ENCODE measurements at regions not wholly inside any gene's neighbourhood (a gene's known extent, or its start where the extent isn't known, plus 50 kb on each side); places are given as distances from the start of the nearest gene placed in this dataset.

DNA sequence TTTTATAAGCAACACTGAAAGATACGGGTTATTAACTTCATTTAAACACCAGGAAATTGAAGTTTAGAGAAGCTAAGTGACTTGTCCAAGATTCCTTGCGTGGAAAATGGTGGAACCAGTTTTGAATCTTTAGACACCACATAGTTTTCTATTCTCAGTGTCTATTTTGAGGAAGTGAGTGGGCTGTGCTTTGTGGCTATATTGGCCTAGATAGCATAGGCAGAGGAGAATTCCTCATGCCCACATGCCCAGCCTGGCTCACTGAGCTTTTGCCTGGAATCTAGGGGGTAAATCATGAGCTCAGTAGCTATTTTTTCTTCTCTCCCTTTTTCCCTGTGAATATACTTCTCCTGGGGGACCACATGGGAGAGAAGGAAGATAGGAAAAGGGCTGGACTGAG, 431.3 kb downstream of the HS3ST3B1 start:
- DNase-seq (no peak), ATAC-seq (no peak)
- Histone ChIP-seq H3K36me3 (ENCODE audit: control insufficient read depth, insufficient read depth, low read length) (no peaks in the 10 kb centered on the region), H3K4me3 (ENCODE audit: low read length) (no peak overlapping the region), H3K9me3 (ENCODE audit: control insufficient read depth, insufficient read depth, low read length) (no peaks in the 10 kb centered on the region), H3K4me1 (ENCODE audit: control insufficient read depth, insufficient read depth, low read length) (no peaks in the 10 kb centered on the region), H3K27ac (ENCODE audit: low read length) (no peak overlapping the region), H3K27me3 (ENCODE audit: control insufficient read depth, insufficient read depth, low read length) (no peaks in the 10 kb centered on the region)
- intact Hi-C loops (cut with micrococcal nuclease) = no loop called here
- Mint-ChIP-seq H3K4me1 (no peaks in the 10 kb centered on the region), H3K9me3 (no peaks in the 10 kb centered on the region), H3K4me3 (no peak overlapping the region), H3K36me3 (no peaks in the 10 kb centered on the region), H3K27ac (no peak overlapping the region), H3K27me3 (ENCODE audit: low read depth in 2 of 2) (peaks cover 12 to 16% of the 10 kb centered on the region in 2 donors)
- TF ChIP-seq, protein P1, sequence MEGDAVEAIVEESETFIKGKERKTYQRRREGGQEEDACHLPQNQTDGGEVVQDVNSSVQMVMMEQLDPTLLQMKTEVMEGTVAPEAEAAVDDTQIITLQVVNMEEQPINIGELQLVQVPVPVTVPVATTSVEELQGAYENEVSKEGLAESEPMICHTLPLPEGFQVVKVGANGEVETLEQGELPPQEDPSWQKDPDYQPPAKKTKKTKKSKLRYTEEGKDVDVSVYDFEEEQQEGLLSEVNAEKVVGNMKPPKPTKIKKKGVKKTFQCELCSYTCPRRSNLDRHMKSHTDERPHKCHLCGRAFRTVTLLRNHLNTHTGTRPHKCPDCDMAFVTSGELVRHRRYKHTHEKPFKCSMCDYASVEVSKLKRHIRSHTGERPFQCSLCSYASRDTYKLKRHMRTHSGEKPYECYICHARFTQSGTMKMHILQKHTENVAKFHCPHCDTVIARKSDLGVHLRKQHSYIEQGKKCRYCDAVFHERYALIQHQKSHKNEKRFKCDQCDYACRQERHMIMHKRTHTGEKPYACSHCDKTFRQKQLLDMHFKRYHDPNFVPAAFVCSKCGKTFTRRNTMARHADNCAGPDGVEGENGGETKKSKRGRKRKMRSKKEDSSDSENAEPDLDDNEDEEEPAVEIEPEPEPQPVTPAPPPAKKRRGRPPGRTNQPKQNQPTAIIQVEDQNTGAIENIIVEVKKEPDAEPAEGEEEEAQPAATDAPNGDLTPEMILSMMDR (IDR thresholded peaks at IDR 0.05) = no peak
- 92% methylated on average over 2 of the region's 2 CpGs for whole genome bisulfite sequencing (ENCODE audit: insufficient coverage)

DNA sequence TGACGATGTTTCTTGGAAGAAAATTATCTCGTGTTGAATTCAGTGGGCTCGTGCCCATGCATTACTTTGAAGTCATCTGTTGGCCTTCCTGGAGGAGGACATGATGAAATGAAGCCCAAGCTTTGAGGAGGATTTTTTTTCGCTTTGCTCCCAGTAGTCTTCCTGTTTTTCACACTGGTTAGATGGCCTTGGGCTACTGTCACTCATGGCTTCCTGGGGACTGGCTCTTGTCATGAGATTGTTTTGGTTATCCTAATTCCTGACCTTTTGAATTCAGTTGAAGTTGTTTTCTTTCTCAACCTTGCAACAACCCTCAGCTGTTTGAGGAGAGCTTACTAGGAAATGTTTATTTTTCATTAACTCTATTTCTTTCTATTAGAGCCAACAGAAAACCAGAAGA, 430.7 kb downstream of the HS3ST3B1 start:
- H3K36me3 ChIP-seq (ENCODE audit: control insufficient read depth, insufficient read depth, low read length) = no peaks in the 10 kb centered on the region
- H3K36me3 Mint-ChIP-seq = no peaks in the 10 kb centered on the region
- H3K27me3 ChIP-seq (ENCODE audit: control insufficient read depth, insufficient read depth, low read length) = no peaks in the 10 kb centered on the region
- H3K27ac ChIP-seq (ENCODE audit: low read length) = no peak overlapping the region
- 91% methylated on average over 4 of the region's 4 CpGs for WGBS (ENCODE audit: insufficient coverage)
- peaks cover 12% of the 10 kb centered on the region in 2 donors for H3K27me3 Mint-ChIP-seq (ENCODE audit: low read depth in 2 of 2)
- H3K4me3 ChIP-seq (ENCODE audit: low read length) = no peak overlapping the region
- no peak overlapping the region for H3K4me3 Mint-ChIP-seq
- no peaks in the 10 kb centered on the region for H3K9me3 ChIP-seq (ENCODE audit: control insufficient read depth, insufficient read depth, low read length)
- H3K4me1 ChIP-seq (ENCODE audit: control insufficient read depth, insufficient read depth, low read length) = no peaks in the 10 kb centered on the region
- no peak overlapping the region for H3K27ac Mint-ChIP-seq
- intact Hi-C loops (cut with micrococcal nuclease) = no loop called here
- no peak for DNase-seq
- no peaks in the 10 kb centered on the region for H3K9me3 Mint-ChIP-seq
- H3K4me1 Mint-ChIP-seq = no peaks in the 10 kb centered on the region
- ATAC-seq = no peak
- TF ChIP-seq, protein P1 (IDR thresholded peaks at IDR 0.05) = no peak

DNA sequence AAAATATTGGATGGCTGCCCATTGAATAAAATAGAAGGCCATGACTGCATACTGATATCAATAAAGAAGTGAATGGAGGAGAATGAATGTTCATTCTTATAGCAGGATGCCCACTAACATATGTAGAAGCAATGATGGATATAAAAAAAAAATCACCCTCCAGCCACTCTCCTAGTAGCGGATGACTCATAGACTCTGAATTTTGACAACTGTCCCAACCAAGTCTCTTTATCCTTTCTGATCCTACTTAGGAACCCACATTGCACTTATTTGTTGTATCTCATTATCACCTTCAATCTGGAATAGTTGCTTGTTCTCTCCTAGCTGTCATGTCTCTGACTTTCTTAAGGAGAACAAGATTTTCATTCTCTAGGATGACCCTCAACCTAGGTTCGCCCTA, 429.9 kb downstream of the HS3ST3B1 start:
- Histone ChIP-seq H3K9me3 (ENCODE audit: control insufficient read depth, insufficient read depth, low read length) (no peaks in the 10 kb centered on the region), H3K4me1 (ENCODE audit: control insufficient read depth, insufficient read depth, low read length) (no peaks in the 10 kb centered on the region), H3K27ac (ENCODE audit: low read length) (no peak overlapping the region), H3K27me3 (ENCODE audit: control insufficient read depth, insufficient read depth, low read length) (no peaks in the 10 kb centered on the region), H3K4me3 (ENCODE audit: low read length) (no peak overlapping the region), H3K36me3 (ENCODE audit: control insufficient read depth, insufficient read depth, low read length) (no peaks in the 10 kb centered on the region)
- no peak overlapping the region for H3K4me3 Mint-ChIP-seq
- TF ChIP-seq, protein P1 (IDR thresholded peaks at IDR 0.05) = no peak
- H3K4me1 Mint-ChIP-seq = no peaks in the 10 kb centered on the region
- peaks cover 12% of the 10 kb centered on the region in 2 donors for H3K27me3 Mint-ChIP-seq (ENCODE audit: low read depth in 2 of 2)
- no peak for ATAC-seq
- intact Hi-C loops (cut with micrococcal nuclease) = no loop called here
- WGBS (ENCODE audit: insufficient coverage) = 100% methylated on average over 2 of the region's 2 CpGs
- no peaks in the 10 kb centered on the region for H3K9me3 Mint-ChIP-seq
- H3K27ac Mint-ChIP-seq = no peak overlapping the region
- no peak for DNase-seq
- H3K36me3 Mint-ChIP-seq = no peaks in the 10 kb centered on the region

DNA sequence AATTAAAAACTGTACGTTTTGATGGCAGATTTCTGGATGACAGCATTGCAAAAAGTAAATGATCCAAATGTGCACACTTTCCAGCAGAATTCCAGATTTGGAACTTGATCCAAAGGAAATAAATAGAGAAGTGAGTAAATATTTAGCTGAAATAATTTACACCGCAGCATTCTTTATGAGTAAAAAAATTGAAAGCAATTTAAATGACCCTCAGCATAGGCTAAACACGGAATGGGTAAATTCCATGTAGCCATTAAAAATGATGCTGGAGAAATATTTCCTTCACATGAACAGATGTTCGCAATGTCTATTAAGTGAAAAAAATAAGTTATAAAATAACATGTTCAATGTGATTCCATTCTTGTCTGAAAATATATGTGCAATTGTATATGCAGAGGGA, 424.8 kb downstream of the HS3ST3B1 start:
- H3K27me3 ChIP-seq (ENCODE audit: control insufficient read depth, insufficient read depth, low read length) = no peaks in the 10 kb centered on the region
- intact Hi-C loops (cut with micrococcal nuclease) = no loop called here
- TF ChIP-seq, protein P1 (IDR thresholded peaks at IDR 0.05) = no peak
- WGBS (ENCODE audit: insufficient coverage) = 96% methylated on average over 3 of the region's 4 CpGs
- H3K9me3 ChIP-seq (ENCODE audit: control insufficient read depth, insufficient read depth, low read length) = no peaks in the 10 kb centered on the region
- no peaks in the 10 kb centered on the region for H3K4me1 ChIP-seq (ENCODE audit: control insufficient read depth, insufficient read depth, low read length)
- Mint-ChIP-seq H3K4me1 (no peaks in the 10 kb centered on the region), H3K4me3 (no peak overlapping the region), H3K27me3 (ENCODE audit: low read depth in 2 of 2) (peaks cover 0 to 4% of the 10 kb centered on the region in 2 donors), H3K9me3 (peaks cover 0 to 2% of the 10 kb centered on the region in 2 donors), H3K36me3 (no peaks in the 10 kb centered on the region), H3K27ac (no peak overlapping the region)
- no peaks in the 10 kb centered on the region for H3K36me3 ChIP-seq (ENCODE audit: control insufficient read depth, insufficient read depth, low read length)
- ATAC-seq (no peak), DNase-seq (no peak)
- H3K4me3 ChIP-seq (ENCODE audit: low read length) = no peak overlapping the region
- no peak overlapping the region for H3K27ac ChIP-seq (ENCODE audit: low read length)

Measured in natural killer cell (primary cell).